SK-N-SH (cell line): ENCODE measurements at regions not wholly inside any gene's neighbourhood (a gene's known extent, or its start where the extent isn't known, plus 50 kb on each side); places are given as distances from the start of the nearest gene placed in this dataset.

ENCODE experiments used
- EP300 ChIP-seq, 2 experiments: IDR thresholded peaks; 2 replicates each; pipeline versions ENCODE4 v1.4.0 to v1.6.1; 2012; ENCODE audit warnings: borderline replicate concordance in 1 of 2, low read depth in 1 of 2, low read length in 1 of 2
- FOSL2 ChIP-seq: IDR thresholded peaks from 2 replicates; pipeline ENCODE4 v1.4.0; 2012; ENCODE audit warnings: low read depth, mild to moderate bottlenecking, moderate library complexity, borderline replicate concordance
- JUND ChIP-seq: IDR thresholded peaks from 2 replicates; pipeline ENCODE4 v1.4.0; 2012
- POLR2AphosphoS5 ChIP-seq: IDR thresholded peaks from 2 replicates; pipeline ENCODE4 v1.6.1; 2012; ENCODE audit warnings: low read depth, low read length
- RAD21 ChIP-seq: IDR thresholded peaks from 2 replicates; pipeline ENCODE4 v1.6.1; 2012; ENCODE audit warnings: mild to moderate bottlenecking, low read length
- RCOR1 ChIP-seq: fragments of 150-350 bp; IDR thresholded peaks from 2 replicates; pipeline ENCODE4 v1.6.1; 2017; ENCODE audit warnings: antibody characterized with exemption, low read length
- TAF1 ChIP-seq: IDR thresholded peaks from 2 replicates; pipeline ENCODE4 v1.6.1; 2012; ENCODE audit warnings: low read depth, mild to moderate bottlenecking, low read length, moderate library complexity, borderline replicate concordance
- TF ChIP-seq, protein P1 (sequence below): fragments of 200-600 bp; sonication (generic); IDR thresholded peaks from 2 replicates; pipeline ENCODE4 v1.6.1; 2017; ENCODE audit warnings: antibody characterized with exemption, mild to moderate bottlenecking, moderate library complexity

DNA sequence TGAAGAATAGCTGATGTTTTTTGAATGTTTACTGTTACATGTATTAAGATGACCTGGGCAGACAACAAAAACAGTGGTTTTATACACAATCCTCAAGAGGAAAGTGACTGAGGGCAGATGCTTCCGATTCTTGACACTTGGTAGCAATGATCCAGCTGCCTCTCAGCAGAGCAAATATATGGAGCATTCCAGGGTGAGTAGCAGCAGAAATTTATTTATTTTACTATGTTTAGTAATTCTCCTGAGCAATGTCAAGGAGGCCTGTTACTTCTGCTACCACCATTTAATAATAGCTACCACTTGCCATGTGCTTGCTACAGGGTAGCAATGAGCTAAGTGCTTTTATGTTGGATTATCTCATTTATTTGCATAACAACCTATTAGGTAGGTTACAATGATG lies 69.1 kb upstream of the NR3C1 start:
- TF ChIP-seq POLR2AphosphoS5 (no peak), JUND (no peak), FOSL2 (no peak), EP300 (IDR thresholded peaks at IDR 0.05; ENCODE audit: borderline replicate concordance in 1 of 2, low read depth in 1 of 2, low read length in 1 of 2) (no peak), TAF1 (no peak), RAD21 (no peak), RCOR1 (no peak)
- TF ChIP-seq, protein P1, sequence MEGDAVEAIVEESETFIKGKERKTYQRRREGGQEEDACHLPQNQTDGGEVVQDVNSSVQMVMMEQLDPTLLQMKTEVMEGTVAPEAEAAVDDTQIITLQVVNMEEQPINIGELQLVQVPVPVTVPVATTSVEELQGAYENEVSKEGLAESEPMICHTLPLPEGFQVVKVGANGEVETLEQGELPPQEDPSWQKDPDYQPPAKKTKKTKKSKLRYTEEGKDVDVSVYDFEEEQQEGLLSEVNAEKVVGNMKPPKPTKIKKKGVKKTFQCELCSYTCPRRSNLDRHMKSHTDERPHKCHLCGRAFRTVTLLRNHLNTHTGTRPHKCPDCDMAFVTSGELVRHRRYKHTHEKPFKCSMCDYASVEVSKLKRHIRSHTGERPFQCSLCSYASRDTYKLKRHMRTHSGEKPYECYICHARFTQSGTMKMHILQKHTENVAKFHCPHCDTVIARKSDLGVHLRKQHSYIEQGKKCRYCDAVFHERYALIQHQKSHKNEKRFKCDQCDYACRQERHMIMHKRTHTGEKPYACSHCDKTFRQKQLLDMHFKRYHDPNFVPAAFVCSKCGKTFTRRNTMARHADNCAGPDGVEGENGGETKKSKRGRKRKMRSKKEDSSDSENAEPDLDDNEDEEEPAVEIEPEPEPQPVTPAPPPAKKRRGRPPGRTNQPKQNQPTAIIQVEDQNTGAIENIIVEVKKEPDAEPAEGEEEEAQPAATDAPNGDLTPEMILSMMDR = no peak
